ENCODE measurements at regions not wholly inside any gene's neighbourhood (a gene's known extent, or its start where the extent isn't known, plus 50 kb on each side); places are given as distances from the start of the nearest gene placed in this dataset.

DNA sequence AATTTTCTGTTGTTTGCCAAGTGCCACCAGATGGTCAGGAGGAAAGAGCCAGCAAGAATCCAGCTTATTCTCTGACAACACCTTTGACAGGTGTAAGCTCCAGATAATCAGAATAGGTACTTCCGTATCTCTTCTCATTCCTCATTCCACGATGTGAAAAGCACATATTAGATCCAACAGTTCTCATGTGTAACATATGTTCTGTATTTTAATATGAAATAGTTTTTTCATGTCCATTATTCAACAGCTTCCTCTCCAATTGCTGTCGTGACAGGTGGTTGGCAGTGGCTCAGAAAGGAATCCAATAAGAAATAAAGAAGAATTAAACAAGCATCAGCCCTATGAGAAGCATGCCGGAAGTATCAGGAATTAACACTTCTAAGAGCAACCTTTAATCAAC lies 1624.7 kb downstream of the MRPL39 start:
- Histone ChIP-seq H3K14ac (ENCODE audit: low read length in 2 of 2) (no peak overlapping the region), H3K9me3 (ENCODE audit: control insufficient read depth, low read length) (no peaks in the 10 kb centered on the region), H3K9ac (ENCODE audit: low read length) (no peak overlapping the region), H3K36me3 (ENCODE audit: control insufficient read depth in 1 of 2, insufficient read depth in 2 of 2, low read depth in 1 of 2, low read length in 2 of 2) (no peaks in the 10 kb centered on the region), H2AFZ (ENCODE audit: low read depth, low read length) (no peak overlapping the region), H3K4me3 (ENCODE audit: insufficient read depth in 1 of 2, low read depth in 1 of 2, low read length in 2 of 2) (no peak overlapping the region), H2BK15ac (ENCODE audit: low read depth, poor library complexity, severe bottlenecking) (no peak overlapping the region), H3K4me2 (ENCODE audit: low read length, poor library complexity, severe bottlenecking) (no peak overlapping the region), H3K4ac (ENCODE audit: low read depth in 1 of 2, low read length in 2 of 2) (no peak overlapping the region), H3K79me1 (replicated peaks; ENCODE audit: low read length, poor library complexity, severe bottlenecking) (no peaks in the 10 kb centered on the region), H2AK5ac (ENCODE audit: low read length, severe bottlenecking) (no peak overlapping the region), H4K8ac (ENCODE audit: low read length) (no peak overlapping the region), H3K27me3 (ENCODE audit: control insufficient read depth in 1 of 2, insufficient read depth in 1 of 2, low read length in 2 of 2) (no peaks in the 10 kb centered on the region), H3K27ac (ENCODE audit: low read length, poor library complexity, severe bottlenecking) (no peak overlapping the region), H3K23ac (ENCODE audit: low read length in 2 of 2) (no peak overlapping the region), H2BK12ac (ENCODE audit: low read length in 2 of 2) (no peak overlapping the region), H2BK120ac (ENCODE audit: low read depth, low read length) (no peak overlapping the region), H3K18ac (ENCODE audit: low read depth in 1 of 2, low read length in 2 of 2) (no peak overlapping the region), H3K4me1 (ENCODE audit: control insufficient read depth, insufficient read depth, low read depth, low read length) (no peaks in the 10 kb centered on the region), H4K91ac (ENCODE audit: low read length) (no peak overlapping the region), H2BK5ac (ENCODE audit: low read depth, low read length, poor library complexity, severe bottlenecking) (no peak overlapping the region)
- DNase-seq, result no peak
- WGBS, result 74% methylated on average over 2 of the region's 4 CpGs

- H3K4me3 ChIP-seq (ENCODE audit: insufficient read depth in 1 of 2, low read depth in 1 of 2, low read length in 2 of 2), result no peak overlapping the region
- no peaks in the 10 kb centered on the region for H3K27me3 ChIP-seq (ENCODE audit: control insufficient read depth in 1 of 2, insufficient read depth in 1 of 2, low read length in 2 of 2)
- no peaks in the 10 kb centered on the region for H3K9me3 ChIP-seq (ENCODE audit: control insufficient read depth, low read length)
- H2AK5ac ChIP-seq (ENCODE audit: low read length, severe bottlenecking), result no peak overlapping the region
- no peak overlapping the region for H3K18ac ChIP-seq (ENCODE audit: low read depth in 1 of 2, low read length in 2 of 2)
- no CpG with 5 or more reads among the region's 2 CpGs for WGBS
- H3K36me3 ChIP-seq (ENCODE audit: control insufficient read depth in 1 of 2, insufficient read depth in 2 of 2, low read depth in 1 of 2, low read length in 2 of 2), result no peaks in the 10 kb centered on the region
- no peak overlapping the region for H3K14ac ChIP-seq (ENCODE audit: low read length in 2 of 2)
- H3K9ac ChIP-seq (ENCODE audit: low read length), result no peak overlapping the region
- H4K8ac ChIP-seq (ENCODE audit: low read length), result no peak overlapping the region
- DNase-seq, result no peak
- no peaks in the 10 kb centered on the region for H3K79me1 ChIP-seq (replicated peaks; ENCODE audit: low read length, poor library complexity, severe bottlenecking)
- H2AFZ ChIP-seq (ENCODE audit: low read depth, low read length), result no peak overlapping the region
- H2BK12ac ChIP-seq (ENCODE audit: low read length in 2 of 2), result no peak overlapping the region
- no peak overlapping the region for H2BK15ac ChIP-seq (ENCODE audit: low read depth, poor library complexity, severe bottlenecking)
- H2BK120ac ChIP-seq (ENCODE audit: low read depth, low read length), result no peak overlapping the region
- H2BK5ac ChIP-seq (ENCODE audit: low read depth, low read length, poor library complexity, severe bottlenecking), result no peak overlapping the region
- no peak overlapping the region for H3K4ac ChIP-seq (ENCODE audit: low read depth in 1 of 2, low read length in 2 of 2)
- no peak overlapping the region for H4K91ac ChIP-seq (ENCODE audit: low read length)
- H3K27ac ChIP-seq (ENCODE audit: low read length, poor library complexity, severe bottlenecking), result no peak overlapping the region
- H3K4me2 ChIP-seq (ENCODE audit: low read length, poor library complexity, severe bottlenecking), result no peak overlapping the region
- no peaks in the 10 kb centered on the region for H3K4me1 ChIP-seq (ENCODE audit: control insufficient read depth, insufficient read depth, low read depth, low read length)
- no peak overlapping the region for H3K23ac ChIP-seq (ENCODE audit: low read length in 2 of 2)
Measured at GRCh38 chr21:23977971-23978370, 1629.3 kb downstream of the MRPL39 start.

GRCh38 chr21:23968722-23969647 lies 1638.3 kb downstream of the MRPL39 start:
- Histone ChIP-seq H3K4me3 (ENCODE audit: insufficient read depth in 1 of 2, low read depth in 1 of 2, low read length in 2 of 2) (no peak overlapping the region), H2BK15ac (ENCODE audit: low read depth, poor library complexity, severe bottlenecking) (no peak overlapping the region), H3K4me2 (ENCODE audit: low read length, poor library complexity, severe bottlenecking) (no peak overlapping the region), H2BK5ac (ENCODE audit: low read depth, low read length, poor library complexity, severe bottlenecking) (no peak overlapping the region), H3K27ac (ENCODE audit: low read length, poor library complexity, severe bottlenecking) (no peak overlapping the region), H3K79me1 (replicated peaks; ENCODE audit: low read length, poor library complexity, severe bottlenecking) (no peaks in the 10 kb centered on the region), H3K23ac (ENCODE audit: low read length in 2 of 2) (no peak overlapping the region), H3K14ac (ENCODE audit: low read length in 2 of 2) (no peak overlapping the region), H3K4me1 (ENCODE audit: control insufficient read depth, insufficient read depth, low read depth, low read length) (no peaks in the 10 kb centered on the region), H3K9me3 (ENCODE audit: control insufficient read depth, low read length) (no peaks in the 10 kb centered on the region), H2AK5ac (ENCODE audit: low read length, severe bottlenecking) (no peak overlapping the region), H3K36me3 (ENCODE audit: control insufficient read depth in 1 of 2, insufficient read depth in 2 of 2, low read depth in 1 of 2, low read length in 2 of 2) (no peaks in the 10 kb centered on the region), H4K8ac (ENCODE audit: low read length) (no peak overlapping the region), H2BK120ac (ENCODE audit: low read depth, low read length) (no peak overlapping the region), H3K9ac (ENCODE audit: low read length) (no peak overlapping the region), H3K18ac (ENCODE audit: low read depth in 1 of 2, low read length in 2 of 2) (no peak overlapping the region), H2BK12ac (ENCODE audit: low read length in 2 of 2) (no peak overlapping the region), H2AFZ (ENCODE audit: low read depth, low read length) (no peak overlapping the region), H4K91ac (ENCODE audit: low read length) (no peak overlapping the region), H3K27me3 (ENCODE audit: control insufficient read depth in 1 of 2, insufficient read depth in 1 of 2, low read length in 2 of 2) (peaks cover 0 to 4% of the 10 kb centered on the region in 2 experiments), H3K4ac (ENCODE audit: low read depth in 1 of 2, low read length in 2 of 2) (no peak overlapping the region)
- DNase-seq, result no peak
- 52% methylated on average over 15 of the region's 16 CpGs for whole genome bisulfite sequencing

DNA sequence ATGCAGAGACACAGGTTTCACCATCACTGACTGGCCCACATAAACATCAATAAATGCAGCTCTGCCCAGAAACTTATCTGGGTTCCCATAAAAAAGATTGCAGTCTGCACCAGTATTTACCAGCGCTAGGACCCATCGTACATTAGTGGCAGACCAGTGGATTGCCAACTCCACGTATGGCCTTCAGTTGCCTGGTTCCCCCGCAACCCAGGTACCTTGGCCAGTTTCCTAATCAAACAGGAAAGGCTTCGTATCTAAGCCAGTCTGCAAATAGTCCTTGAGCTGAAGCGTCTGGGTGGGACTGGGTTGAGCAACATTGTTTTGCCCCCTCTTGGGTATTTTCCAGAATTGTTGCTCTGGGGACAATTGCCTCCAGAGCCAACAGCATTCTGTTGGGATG lies 1639.3 kb downstream of the MRPL39 start:
- Histone ChIP-seq H3K4me1 (ENCODE audit: control insufficient read depth, insufficient read depth, low read depth, low read length) (no peaks in the 10 kb centered on the region), H4K8ac (ENCODE audit: low read length) (no peak overlapping the region), H2BK5ac (ENCODE audit: low read depth, low read length, poor library complexity, severe bottlenecking) (no peak overlapping the region), H2BK15ac (ENCODE audit: low read depth, poor library complexity, severe bottlenecking) (no peak overlapping the region), H3K4me3 (ENCODE audit: insufficient read depth in 1 of 2, low read depth in 1 of 2, low read length in 2 of 2) (no peak overlapping the region), H2AK5ac (ENCODE audit: low read length, severe bottlenecking) (no peak overlapping the region), H3K14ac (ENCODE audit: low read length in 2 of 2) (no peak overlapping the region), H2AFZ (ENCODE audit: low read depth, low read length) (no peak overlapping the region), H4K91ac (ENCODE audit: low read length) (no peak overlapping the region), H3K79me1 (replicated peaks; ENCODE audit: low read length, poor library complexity, severe bottlenecking) (no peaks in the 10 kb centered on the region), H3K27ac (ENCODE audit: low read length, poor library complexity, severe bottlenecking) (no peak overlapping the region), H3K9me3 (ENCODE audit: control insufficient read depth, low read length) (no peaks in the 10 kb centered on the region), H3K36me3 (ENCODE audit: control insufficient read depth in 1 of 2, insufficient read depth in 2 of 2, low read depth in 1 of 2, low read length in 2 of 2) (no peaks in the 10 kb centered on the region), H3K27me3 (ENCODE audit: control insufficient read depth in 1 of 2, insufficient read depth in 1 of 2, low read length in 2 of 2) (peaks cover 0 to 4% of the 10 kb centered on the region in 2 experiments), H2BK12ac (ENCODE audit: low read length in 2 of 2) (no peak overlapping the region), H3K23ac (ENCODE audit: low read length in 2 of 2) (no peak overlapping the region), H3K4ac (ENCODE audit: low read depth in 1 of 2, low read length in 2 of 2) (no peak overlapping the region), H3K9ac (ENCODE audit: low read length) (no peak overlapping the region), H3K18ac (ENCODE audit: low read depth in 1 of 2, low read length in 2 of 2) (no peak overlapping the region), H3K4me2 (ENCODE audit: low read length, poor library complexity, severe bottlenecking) (no peak overlapping the region), H2BK120ac (ENCODE audit: low read depth, low read length) (no peak overlapping the region)
- no peak for DNase-seq
- WGBS, result 77% methylated on average over 6 of the region's 6 CpGs

Measured in mesenchymal stem cell (in vitro differentiated cells and primary cell).